ENCODE measurements at regions not wholly inside any gene's neighbourhood (a gene's known extent, or its start where the extent isn't known, plus 50 kb on each side); places are given as distances from the start of the nearest gene placed in this dataset.

GRCh38 chr10:9869606-9870176 lies 1148.0 kb upstream of the CELF2 start:
- ATAC-seq = no peak

GRCh38 chr10:9875353-9875752 lies 1142.3 kb upstream of the CELF2 start:
- no peak for ATAC-seq
- TF ChIP-seq ZFP3 (CRISPR knock-in tag; IDR thresholded peaks at IDR 0.05) (no peak), ARNTL (CRISPR knock-in tag; IDR thresholded peaks at IDR 0.05; ENCODE audit: borderline replicate concordance, low read depth) (no peak)

More at GRCh38 chr10:9869606-9870176, 1148.0 kb upstream of the CELF2 start:
- no peak for TF ChIP-seq PATZ1 (CRISPR knock-in tag; IDR thresholded peaks at IDR 0.05; ENCODE audit: borderline replicate concordance)
- no peak for TF ChIP-seq RARB (CRISPR knock-in tag; IDR thresholded peaks at IDR 0.05)
- TF ChIP-seq ZFP30 (CRISPR knock-in tag; IDR thresholded peaks at IDR 0.05) = no peak
- no peak for TF ChIP-seq BACH2 (CRISPR knock-in tag; IDR thresholded peaks at IDR 0.05; ENCODE audit: borderline replicate concordance)
- no peak for TF ChIP-seq TCF4 (CRISPR knock-in tag; IDR thresholded peaks at IDR 0.05; ENCODE audit: borderline replicate concordance)
- no peak for TF ChIP-seq SNAI2 (CRISPR knock-in tag; IDR thresholded peaks at IDR 0.05)
- no peak for TF ChIP-seq ESRRG (CRISPR knock-in tag; IDR thresholded peaks at IDR 0.05)
- no peak for TF ChIP-seq GLIS3 (CRISPR knock-in tag; IDR thresholded peaks at IDR 0.05)
- no peak for TF ChIP-seq PPARA (CRISPR knock-in tag; IDR thresholded peaks at IDR 0.05; ENCODE audit: borderline replicate concordance)

- TF ChIP-seq ISL1 (CRISPR knock-in tag; IDR thresholded peaks at IDR 0.05) (no peak), GLIS3 (CRISPR knock-in tag; IDR thresholded peaks at IDR 0.05) (no peak), ZFP30 (CRISPR knock-in tag; IDR thresholded peaks at IDR 0.05) (no peak), BACH2 (CRISPR knock-in tag; IDR thresholded peaks at IDR 0.05; ENCODE audit: borderline replicate concordance) (no peak), CREB5 (CRISPR knock-in tag; IDR thresholded peaks at IDR 0.05; ENCODE audit: low read depth) (no peak), PATZ1 (CRISPR knock-in tag; IDR thresholded peaks at IDR 0.05; ENCODE audit: borderline replicate concordance) (no peak), ARNTL (CRISPR knock-in tag; IDR thresholded peaks at IDR 0.05; ENCODE audit: borderline replicate concordance, low read depth) (no peak), TSHZ2 (CRISPR knock-in tag; IDR thresholded peaks at IDR 0.05) (no peak), SNAI2 (CRISPR knock-in tag; IDR thresholded peaks at IDR 0.05) (no peak), CSDC2 (CRISPR knock-in tag; IDR thresholded peaks at IDR 0.05) (no peak), ZNF8 (CRISPR knock-in tag; IDR thresholded peaks at IDR 0.05) (no peak), POU6F1 (CRISPR knock-in tag; IDR thresholded peaks at IDR 0.05; ENCODE audit: borderline replicate concordance, low read depth) (no peak), CSRNP3 (CRISPR knock-in tag; IDR thresholded peaks at IDR 0.05) (no peak), ZNF565 (CRISPR knock-in tag; conservative IDR thresholded peaks at IDR 0.05; ENCODE audit: low read depth) (no peak)
- no peak for ATAC-seq
Measured at GRCh38 chr10:9877978-9878377, 1139.7 kb upstream of the CELF2 start.
